ENCODE measurements at regions not wholly inside any gene's neighbourhood (a gene's known extent, or its start where the extent isn't known, plus 50 kb on each side); places are given as distances from the start of the nearest gene placed in this dataset.

GRCh38 chr12:47378907-47379306, 299.1 kb upstream of the AMIGO2 start:
- Histone ChIP-seq H3K27me3 (no peaks in the 10 kb centered on the region), H3K27ac (no peak overlapping the region), H3K9me3 (no peaks in the 10 kb centered on the region), H3K4me3 (ENCODE audit: low read depth in 1 of 2, low read length in 1 of 2) (no peak overlapping the region), H3K4me1 (ENCODE audit: control insufficient read depth in 1 of 2, insufficient read depth in 1 of 2, low read depth in 1 of 2, low read length in 1 of 2) (no peaks in the 10 kb centered on the region), H3K36me3 (no peaks in the 10 kb centered on the region)
- TF ChIP-seq CTCF (IDR thresholded peaks at IDR 0.05), result no peak

GRCh38 chr12:47378222-47378582, 298.4 kb upstream of the AMIGO2 start:
- H3K27ac ChIP-seq, result no peak overlapping the region
- no peaks in the 10 kb centered on the region for H3K4me1 ChIP-seq (ENCODE audit: control insufficient read depth in 1 of 2, insufficient read depth in 1 of 2, low read depth in 1 of 2, low read length in 1 of 2)
- no peaks in the 10 kb centered on the region for H3K27me3 ChIP-seq
- H3K36me3 ChIP-seq, result no peaks in the 10 kb centered on the region
- no peak overlapping the region for H3K4me3 ChIP-seq (ENCODE audit: low read depth in 1 of 2, low read length in 1 of 2)
- no peaks in the 10 kb centered on the region for H3K9me3 ChIP-seq
- TF ChIP-seq CTCF (IDR thresholded peaks at IDR 0.05), result no peak

GRCh38 chr12:47377414-47378221, 297.9 kb upstream of the AMIGO2 start:
- Histone ChIP-seq H3K4me3 (ENCODE audit: low read depth in 1 of 2, low read length in 1 of 2) (no peak overlapping the region), H3K4me1 (ENCODE audit: control insufficient read depth in 1 of 2, insufficient read depth in 1 of 2, low read depth in 1 of 2, low read length in 1 of 2) (no peaks in the 10 kb centered on the region), H3K27ac (no peak overlapping the region), H3K36me3 (no peaks in the 10 kb centered on the region), H3K9me3 (no peaks in the 10 kb centered on the region), H3K27me3 (no peaks in the 10 kb centered on the region)
- TF ChIP-seq CTCF (IDR thresholded peaks at IDR 0.05), result no peak

GRCh38 chr12:47376927-47377326, 297.2 kb upstream of the AMIGO2 start:
- Histone ChIP-seq H3K4me1 (ENCODE audit: control insufficient read depth in 1 of 2, insufficient read depth in 1 of 2, low read depth in 1 of 2, low read length in 1 of 2) (no peaks in the 10 kb centered on the region), H3K27me3 (no peaks in the 10 kb centered on the region), H3K4me3 (ENCODE audit: low read depth in 1 of 2, low read length in 1 of 2) (no peak overlapping the region), H3K27ac (no peak overlapping the region), H3K9me3 (no peaks in the 10 kb centered on the region), H3K36me3 (no peaks in the 10 kb centered on the region)
- no peak for TF ChIP-seq CTCF (IDR thresholded peaks at IDR 0.05)

- Histone ChIP-seq H3K4me3 (ENCODE audit: low read depth in 1 of 2, low read length in 1 of 2) (no peak overlapping the region), H3K36me3 (no peaks in the 10 kb centered on the region), H3K4me1 (ENCODE audit: control insufficient read depth in 1 of 2, insufficient read depth in 1 of 2, low read depth in 1 of 2, low read length in 1 of 2) (no peaks in the 10 kb centered on the region), H3K27ac (no peak overlapping the region), H3K27me3 (no peaks in the 10 kb centered on the region), H3K9me3 (no peaks in the 10 kb centered on the region)
- no peak for TF ChIP-seq CTCF (IDR thresholded peaks at IDR 0.05)
These were observed 293.9 kb upstream of the AMIGO2 start for GRCh38 chr12:47373554-47374150.

Data from neutrophil (primary cell).